ENCODE measurements at regions not wholly inside any gene's neighbourhood (a gene's known extent, or its start where the extent isn't known, plus 50 kb on each side); places are given as distances from the start of the nearest gene placed in this dataset.

GRCh38 chr15:56808160-56808559 is 74.9 kb upstream of the ZNF280D start:
- H3K27ac ChIP-seq (ENCODE audit: low read depth, low read length), result no peak overlapping the region
- TF ChIP-seq, protein P1, sequence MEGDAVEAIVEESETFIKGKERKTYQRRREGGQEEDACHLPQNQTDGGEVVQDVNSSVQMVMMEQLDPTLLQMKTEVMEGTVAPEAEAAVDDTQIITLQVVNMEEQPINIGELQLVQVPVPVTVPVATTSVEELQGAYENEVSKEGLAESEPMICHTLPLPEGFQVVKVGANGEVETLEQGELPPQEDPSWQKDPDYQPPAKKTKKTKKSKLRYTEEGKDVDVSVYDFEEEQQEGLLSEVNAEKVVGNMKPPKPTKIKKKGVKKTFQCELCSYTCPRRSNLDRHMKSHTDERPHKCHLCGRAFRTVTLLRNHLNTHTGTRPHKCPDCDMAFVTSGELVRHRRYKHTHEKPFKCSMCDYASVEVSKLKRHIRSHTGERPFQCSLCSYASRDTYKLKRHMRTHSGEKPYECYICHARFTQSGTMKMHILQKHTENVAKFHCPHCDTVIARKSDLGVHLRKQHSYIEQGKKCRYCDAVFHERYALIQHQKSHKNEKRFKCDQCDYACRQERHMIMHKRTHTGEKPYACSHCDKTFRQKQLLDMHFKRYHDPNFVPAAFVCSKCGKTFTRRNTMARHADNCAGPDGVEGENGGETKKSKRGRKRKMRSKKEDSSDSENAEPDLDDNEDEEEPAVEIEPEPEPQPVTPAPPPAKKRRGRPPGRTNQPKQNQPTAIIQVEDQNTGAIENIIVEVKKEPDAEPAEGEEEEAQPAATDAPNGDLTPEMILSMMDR (IDR thresholded peaks at IDR 0.05; ENCODE audit: low read depth, low read length, poor library complexity, severe bottlenecking), result no peak
- TF ChIP-seq EZH2phosphoT487 (IDR thresholded peaks at IDR 0.05; ENCODE audit: borderline replicate concordance, low read length), result no peak
- H3K36me3 ChIP-seq (ENCODE audit: control insufficient read depth, low read length), result peaks cover 7% of the 10 kb centered on the region; the same call in 1 of the 2 replicates
- 0 out of 2 replicates have a peak, but pooled peaks cover 2% of the 10 kb centered on the region for H3F3A ChIP-seq (ENCODE audit: control insufficient read depth, insufficient read depth)
- no peak overlapping the region for H3K4me3 ChIP-seq (ENCODE audit: low read length)
- H3K79me2 ChIP-seq (ENCODE audit: control insufficient read depth, low read length), result no peaks in the 10 kb centered on the region
- no peaks in the 10 kb centered on the region for H4K20me1 ChIP-seq (ENCODE audit: control insufficient read depth, insufficient read depth, low read depth, low read length)
- no peak overlapping the region for H3K4me2 ChIP-seq (ENCODE audit: low read length)
- H3K4me1 ChIP-seq (ENCODE audit: control insufficient read depth, low read length), result peaks cover 45% of the 10 kb centered on the region
- H3K9me3 ChIP-seq (ENCODE audit: control insufficient read depth, insufficient read depth, low read length), result peaks cover 32% of the 10 kb centered on the region
- no peaks in the 10 kb centered on the region for H3K27me3 ChIP-seq (ENCODE audit: control insufficient read depth, low read length)
- no peaks in the 10 kb centered on the region for H3K9me2 ChIP-seq (replicated peaks; ENCODE audit: control insufficient read depth, low read length)

DNA sequence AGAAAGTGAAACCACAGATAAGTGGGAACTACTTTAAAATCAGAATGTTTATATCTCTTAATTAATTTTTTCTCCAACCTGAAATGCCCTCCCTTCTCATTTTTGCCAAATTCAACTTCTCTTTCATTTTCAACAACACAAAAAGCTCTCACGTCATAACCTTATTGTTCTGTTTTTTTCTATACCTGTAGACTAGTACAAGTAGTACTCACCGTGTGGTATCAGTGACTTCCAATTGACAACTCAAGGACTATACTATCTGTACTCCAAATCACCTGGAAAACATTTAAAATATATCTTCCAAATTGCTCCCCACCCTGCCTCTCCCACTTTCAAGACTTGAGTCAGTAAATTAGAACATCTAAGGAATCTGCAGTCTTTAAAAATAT is 72.8 kb upstream of the ZNF280D start:
- peaks cover 37% of the 10 kb centered on the region for H3K9me3 ChIP-seq (ENCODE audit: control insufficient read depth, insufficient read depth, low read length)
- H4K20me1 ChIP-seq (ENCODE audit: control insufficient read depth, insufficient read depth, low read depth, low read length), result no peaks in the 10 kb centered on the region
- no peaks in the 10 kb centered on the region for H3K79me2 ChIP-seq (ENCODE audit: control insufficient read depth, low read length)
- no peaks in the 10 kb centered on the region for H3K27me3 ChIP-seq (ENCODE audit: control insufficient read depth, low read length)
- H3F3A ChIP-seq (ENCODE audit: control insufficient read depth, insufficient read depth), result no peaks in the 10 kb centered on the region
- H3K4me3 ChIP-seq (ENCODE audit: low read length), result peak overlapping the region; percentile 63
- peak overlapping the region; percentile 91 for H3K4me2 ChIP-seq (ENCODE audit: low read length)
- peak overlapping the region; percentile 77; the same call in 1 of the 2 replicates for H3K27ac ChIP-seq (ENCODE audit: low read depth, low read length)
- peaks cover 46% of the 10 kb centered on the region for H3K4me1 ChIP-seq (ENCODE audit: control insufficient read depth, low read length)
- TF ChIP-seq EZH2phosphoT487 (IDR thresholded peaks at IDR 0.05; ENCODE audit: borderline replicate concordance, low read length), result no peak
- TF ChIP-seq, protein P1 (IDR thresholded peaks at IDR 0.05; ENCODE audit: low read depth, low read length, poor library complexity, severe bottlenecking), result no peak
- H3K36me3 ChIP-seq (ENCODE audit: control insufficient read depth, low read length), result peaks cover 11% of the 10 kb centered on the region
- H3K9me2 ChIP-seq (replicated peaks; ENCODE audit: control insufficient read depth, low read length), result no peaks in the 10 kb centered on the region

- Histone ChIP-seq H3K4me3 (ENCODE audit: low read length) (peak overlapping the region; percentile 63), H3K36me3 (ENCODE audit: control insufficient read depth, low read length) (peaks cover 11% of the 10 kb centered on the region), H3K27ac (ENCODE audit: low read depth, low read length) (peak overlapping the region; percentile 77), H3K4me1 (ENCODE audit: control insufficient read depth, low read length) (peaks cover 46% of the 10 kb centered on the region), H3K27me3 (ENCODE audit: control insufficient read depth, low read length) (no peaks in the 10 kb centered on the region), H3K9me3 (ENCODE audit: control insufficient read depth, insufficient read depth, low read length) (peaks cover 37% of the 10 kb centered on the region), H4K20me1 (ENCODE audit: control insufficient read depth, insufficient read depth, low read depth, low read length) (no peaks in the 10 kb centered on the region), H3F3A (ENCODE audit: control insufficient read depth, insufficient read depth) (no peaks in the 10 kb centered on the region), H3K9me2 (replicated peaks; ENCODE audit: control insufficient read depth, low read length) (no peaks in the 10 kb centered on the region), H3K79me2 (ENCODE audit: control insufficient read depth, low read length) (no peaks in the 10 kb centered on the region), H3K4me2 (ENCODE audit: low read length) (peak overlapping the region; percentile 91)
- TF ChIP-seq EZH2phosphoT487 (IDR thresholded peaks at IDR 0.05; ENCODE audit: borderline replicate concordance, low read length), result no peak
- TF ChIP-seq, protein P1 (IDR thresholded peaks at IDR 0.05; ENCODE audit: low read depth, low read length, poor library complexity, severe bottlenecking), result no peak
Measured at GRCh38 chr15:56805466-56806147, 72.3 kb upstream of the ZNF280D start.
